Endothelial cell of umbilical vein (primary cell): ENCODE measurements at regions not wholly inside any gene's neighbourhood (a gene's known extent, or its start where the extent isn't known, plus 50 kb on each side); places are given as distances from the start of the nearest gene placed in this dataset.

Experiments
- BruUV-seq: library from RNA; stranded (reverse); fragments of 400-500 nt; replicated peaks from 2 replicates; lab custom pipeline; 2021; lab: Mats Ljungman, UMichigan
- CTCF ChIA-PET: fragments of 300-600, 350-600 bp; sonication (Branson Sonifier 250); formaldehyde crosslinking; loops from one replicate; lab custom pipeline; 2021; ENCODE audit warnings: antibody characterized with exemption, inconsistent platforms; lab: Charles Lee
- POLR2A ChIA-PET: fragments of 300-600, 350-600 bp; sonication (Branson Sonifier 250); formaldehyde crosslinking; loops from one replicate; lab custom pipeline; 2021; ENCODE audit warnings: antibody characterized with exemption, inconsistent platforms; lab: Charles Lee
- DNase-seq: peaks from one replicate; pipeline ENCODE4 v3.0.0-alpha.2; 2011; ENCODE audit warnings: low read depth, low spot score
- FAIRE-seq: peaks from 2 replicates; lab custom pipeline; 2011; peaks lifted over from hg19 to GRCh38; lab: Jason Lieb, UNC
- H2AFZ ChIP-seq: 2 replicates; pipeline ENCODE4 v1.6.0; 2012; ENCODE audit warnings: low read depth, low read length, control low read depth, inconsistent platforms
- H3K27ac ChIP-seq: 2 replicates; pipeline ENCODE4 v1.5.1; 2011; ENCODE audit warnings: low read depth, mild to moderate bottlenecking, control low read depth, low read length, moderate library complexity; ENCODE audit not compliant: insufficient read depth
- H3K27me3 ChIP-seq, 2 experiments: 2 replicates each; pipeline versions ENCODE4 v1.6.0 to v1.6.1; 2011; ENCODE audit warnings: low read length in 2 of 2, mixed read lengths in 1 of 2; ENCODE audit not compliant: control insufficient read depth in 2 of 2, insufficient read depth in 2 of 2
- H3K36me3 ChIP-seq, 2 experiments: 2 replicates in 1 of 2; 3 replicates in 1 of 2; pipeline ENCODE4 v1.5.1; 2011; ENCODE audit warnings: low read length in 2 of 2, mild to moderate bottlenecking in 1 of 2, moderate library complexity in 1 of 2; ENCODE audit not compliant: control insufficient read depth in 2 of 2, insufficient read depth in 2 of 2; ENCODE audit errors: extremely low read depth in 1 of 2
- H3K4me1 ChIP-seq: 3 replicates; pipeline ENCODE4 v1.5.1; 2011; ENCODE audit warnings: mild to moderate bottlenecking, low read length; ENCODE audit not compliant: control insufficient read depth, insufficient read depth; ENCODE audit errors: extremely low read depth
- H3K4me2 ChIP-seq: 2 replicates; pipeline ENCODE4 v1.6.1; 2011; ENCODE audit warnings: low read length, control low read depth, mixed read lengths; ENCODE audit not compliant: insufficient read depth
- H3K4me3 ChIP-seq, 3 experiments: fragments of 200-600 bp in 1 of 3; sonication (generic), shearing (Covaris generic) in 1 of 3; replicated peaks in 1 of 3; 2 replicates each; pipeline ENCODE4 v1.5.1; 2011 to 2016; ENCODE audit warnings: control low read depth in 3 of 3, low read length in 3 of 3, mild to moderate bottlenecking in 2 of 3, inconsistent platforms in 1 of 3, low read depth in 1 of 3, moderate library complexity in 1 of 3; ENCODE audit not compliant: insufficient read depth in 1 of 3
- H3K79me2 ChIP-seq: 2 replicates; pipeline ENCODE4 v1.6.0; 2012; ENCODE audit warnings: low read length, inconsistent platforms; ENCODE audit not compliant: control insufficient read depth, insufficient read depth
- H3K9ac ChIP-seq: replicated peaks from 2 replicates; pipeline ENCODE3; 2011; ENCODE audit warnings: low read length, control low read depth; ENCODE audit not compliant: insufficient read depth; ENCODE audit errors: extremely low read depth
- H3K9me1 ChIP-seq: replicated peaks from 3 replicates; pipeline ENCODE4 v1.6.0; 2011; ENCODE audit warnings: mild to moderate bottlenecking, low read length; ENCODE audit not compliant: control insufficient read depth, insufficient read depth; ENCODE audit errors: extremely low read depth
- H3K9me3 ChIP-seq: replicated peaks from 2 replicates; pipeline ENCODE4 v1.5.1; 2012; ENCODE audit warnings: low read length, inconsistent platforms; ENCODE audit not compliant: control insufficient read depth, insufficient read depth
- H4K20me1 ChIP-seq: replicated peaks from 2 replicates; pipeline ENCODE3; 2011; ENCODE audit warnings: mild to moderate bottlenecking, low read length; ENCODE audit not compliant: control insufficient read depth, insufficient read depth; ENCODE audit errors: extremely low read depth
- CTCF ChIP-seq, 2 donors: IDR thresholded peaks; 1 replicate in 1 of 2; 2 replicates in 1 of 2; pipeline ENCODE4 v1.5.1; 2011; ENCODE audit warnings: low read length in 2 of 2, mild to moderate bottlenecking in 2 of 2, moderate library complexity in 2 of 2, control low read depth in 1 of 2, inconsistent platforms in 1 of 2, low read depth in 1 of 2; ENCODE audit not compliant: insufficient read depth in 1 of 2; ENCODE audit errors: extremely low read depth in 1 of 2
- EZH2 ChIP-seq: IDR thresholded peaks from 2 replicates; pipeline ENCODE4 v1.6.1; 2012; ENCODE audit warnings: borderline replicate concordance, low read depth, mild to moderate bottlenecking, moderate library complexity, low read length, inconsistent platforms; ENCODE audit not compliant: severe bottlenecking
- FOS ChIP-seq: IDR thresholded peaks from 2 replicates; pipeline ENCODE4 v1.6.1; 2011; ENCODE audit warnings: mild to moderate bottlenecking, low read length, moderate library complexity, borderline replicate concordance; ENCODE audit not compliant: insufficient read depth
- JUN ChIP-seq: IDR thresholded peaks from 2 replicates; pipeline ENCODE4 v1.6.1; 2011; ENCODE audit warnings: borderline replicate concordance, low read depth; ENCODE audit not compliant: insufficient read length, insufficient read depth
- MYC ChIP-seq: IDR thresholded peaks from one replicate; pipeline ENCODE4 v1.6.1; 2011; ENCODE audit warnings: mild to moderate bottlenecking, low read depth, low read length
- POLR2A ChIP-seq: IDR thresholded peaks from 2 replicates; pipeline ENCODE4 v1.6.1; 2012; ENCODE audit warnings: low read depth, mild to moderate bottlenecking, control low read depth, low read length
- POLR2AphosphoS5 ChIP-seq: IDR thresholded peaks from 2 replicates; pipeline ENCODE4 v1.6.1; 2012; ENCODE audit warnings: low read depth, mild to moderate bottlenecking, control low read depth, low read length, moderate library complexity; ENCODE audit not compliant: insufficient read depth
- dilution Hi-C: fragments of 300-500 bp; cut with MboI; formaldehyde crosslinking; loops from one replicate; pipeline ENCODE4 v1.15.0; 2019; ENCODE audit warnings: low sequenced_read_pairs; ENCODE audit not compliant: extremely low pct_ligation_motif_present
- intact Hi-C: fragments of 100-400 bp; cut with micrococcal nuclease; formaldehyde crosslinking; loops from one replicate; pipeline ENCODE4 v1.10.0; 2022
- TF ChIP-seq, protein P1 (sequence below): IDR thresholded peaks from 2 replicates; pipeline ENCODE4 v1.6.1; 2011; ENCODE audit not compliant: insufficient read depth, insufficient read length

GRCh38 chr1:83717785-83718184 is 281.1 kb downstream of the TTLL7 start:
- Histone ChIP-seq H3K9ac (no peak overlapping the region), H2AFZ (no peak overlapping the region), H3K79me2 (no peaks in the 10 kb centered on the region), H3K4me3 (no peak overlapping the region), H3K36me3 (no peaks in the 10 kb centered on the region), H3K9me1 (no peaks in the 10 kb centered on the region), H3K27ac (no peak overlapping the region), H4K20me1 (peaks cover 2% of the 10 kb centered on the region), H3K9me3 (no peaks in the 10 kb centered on the region), H3K4me1 (no peaks in the 10 kb centered on the region), H3K27me3 (no peaks in the 10 kb centered on the region), H3K4me2 (no peak overlapping the region)
- BruUV-seq: no TSS peak
- dilution Hi-C loops: no loop called here
- intact Hi-C loops: no loop called here
- CTCF ChIA-PET: no interaction called here
- no peak for DNase-seq
- POLR2A ChIA-PET: no interaction called here
- TF ChIP-seq FOS: no peak
- no peak for TF ChIP-seq POLR2AphosphoS5
- TF ChIP-seq MYC: no peak
- no peak for TF ChIP-seq CTCF (IDR thresholded peaks at IDR 0.05; ENCODE audit: extremely low read depth in 1 of 2, insufficient read depth in 1 of 2, low read depth in 1 of 2, low read length in 2 of 2)
- FAIRE-seq: no peak

DNA sequence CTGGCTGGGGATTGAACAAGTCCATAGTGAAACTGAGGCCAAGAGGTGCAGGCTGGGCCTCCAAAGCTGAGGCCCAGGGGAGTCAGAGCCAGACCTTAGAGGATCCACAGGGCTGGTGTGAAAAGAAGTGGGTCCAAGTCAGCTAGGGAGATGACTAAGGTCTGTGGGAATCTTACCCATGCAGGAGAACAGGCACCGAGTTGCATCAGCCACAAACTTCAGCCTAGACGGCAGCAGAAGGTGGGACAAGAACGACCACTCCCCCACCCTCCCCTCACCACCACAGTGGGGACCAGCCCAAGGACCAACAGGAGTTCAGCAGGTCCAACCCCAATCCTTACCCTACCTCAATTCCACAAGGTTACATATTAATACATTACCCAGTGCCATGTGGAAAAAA is 282.3 kb downstream of the TTLL7 start:
- DNase-seq (no peak), FAIRE-seq (no peak)
- H3K27me3 ChIP-seq: no peaks in the 10 kb centered on the region
- H2AFZ ChIP-seq: no peak overlapping the region
- no peak overlapping the region for H3K4me2 ChIP-seq
- no peaks in the 10 kb centered on the region for H3K9me1 ChIP-seq
- ChIA-PET CTCF (interaction anchor here (0.6 to 0.9 kb wide), 2 partner anchors 19 to 24 kb away, joined by 3 to 4 read pairs; no protein-coding TSS in a partner anchor), POLR2A (no interaction called here)
- H3K4me3 ChIP-seq: no peak overlapping the region
- TF ChIP-seq FOS: no peak
- TF ChIP-seq MYC: no peak
- no peak for TF ChIP-seq CTCF (IDR thresholded peaks at IDR 0.05; ENCODE audit: extremely low read depth in 1 of 2, insufficient read depth in 1 of 2, low read depth in 1 of 2, low read length in 2 of 2)
- no peak for TF ChIP-seq JUN
- TF ChIP-seq, protein P1, sequence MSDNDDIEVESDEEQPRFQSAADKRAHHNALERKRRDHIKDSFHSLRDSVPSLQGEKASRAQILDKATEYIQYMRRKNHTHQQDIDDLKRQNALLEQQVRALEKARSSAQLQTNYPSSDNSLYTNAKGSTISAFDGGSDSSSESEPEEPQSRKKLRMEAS: no peak
- TF ChIP-seq POLR2A: no peak
- TF ChIP-seq EZH2: no peak
- H3K9ac ChIP-seq: no peak overlapping the region
- H3K36me3 ChIP-seq: no peaks in the 10 kb centered on the region
- H3K79me2 ChIP-seq: no peaks in the 10 kb centered on the region
- no TSS peak for BruUV-seq
- H3K4me1 ChIP-seq: no peaks in the 10 kb centered on the region
- H3K9me3 ChIP-seq: no peaks in the 10 kb centered on the region
- no peak overlapping the region for H3K27ac ChIP-seq
- intact Hi-C loops: no loop called here
- H4K20me1 ChIP-seq: peaks cover 2% of the 10 kb centered on the region
- dilution Hi-C loops: no loop called here
